ENCODE measurements at regions not wholly inside any gene's neighbourhood (a gene's known extent, or its start where the extent isn't known, plus 50 kb on each side); places are given as distances from the start of the nearest gene placed in this dataset.

DNA sequence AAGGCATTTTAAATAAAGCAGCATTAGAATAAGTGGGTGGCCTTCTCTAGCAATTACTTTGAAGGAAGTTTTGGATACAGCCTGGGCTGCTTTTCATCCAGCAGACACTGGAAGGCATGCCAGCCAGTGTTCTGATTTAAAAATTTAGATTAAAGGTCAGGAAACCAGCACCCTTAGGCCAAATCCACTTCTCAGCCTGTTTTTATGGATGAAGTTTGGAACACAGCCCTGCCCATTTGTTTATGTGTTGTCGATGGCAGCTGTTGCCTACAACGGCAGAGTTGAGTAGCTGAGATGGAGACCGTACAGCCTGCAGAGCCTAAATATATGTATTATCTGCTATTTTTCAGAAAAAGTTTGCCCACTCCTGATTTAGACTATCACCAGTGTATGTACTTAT is 313.6 kb upstream of the ACVR2A start:
- ChIA-PET CTCF (no interaction called here), POLR2A (no interaction called here)
- Histone ChIP-seq H3K4me3 (ENCODE audit: low read depth, low read length) (no peak overlapping the region), H3K9me3 (ENCODE audit: control insufficient read depth, insufficient read depth, low read depth, low read length) (no peaks in the 10 kb centered on the region), H3K4me1 (ENCODE audit: control insufficient read depth, insufficient read depth, low read length) (peaks cover 1% of the 10 kb centered on the region; the same call in 1 of the 2 replicates), H3K27ac (ENCODE audit: extremely low read depth, low read depth, low read length) (no peak overlapping the region), H3K36me3 (ENCODE audit: control insufficient read depth in 2 of 2, insufficient read depth in 1 of 2, low read length in 2 of 2) (no peaks in the 10 kb centered on the region)
- no peak for TF ChIP-seq ZNF184 (tag by site-specific recombination; IDR thresholded peaks at IDR 0.05)
- TF ChIP-seq, protein P1, sequence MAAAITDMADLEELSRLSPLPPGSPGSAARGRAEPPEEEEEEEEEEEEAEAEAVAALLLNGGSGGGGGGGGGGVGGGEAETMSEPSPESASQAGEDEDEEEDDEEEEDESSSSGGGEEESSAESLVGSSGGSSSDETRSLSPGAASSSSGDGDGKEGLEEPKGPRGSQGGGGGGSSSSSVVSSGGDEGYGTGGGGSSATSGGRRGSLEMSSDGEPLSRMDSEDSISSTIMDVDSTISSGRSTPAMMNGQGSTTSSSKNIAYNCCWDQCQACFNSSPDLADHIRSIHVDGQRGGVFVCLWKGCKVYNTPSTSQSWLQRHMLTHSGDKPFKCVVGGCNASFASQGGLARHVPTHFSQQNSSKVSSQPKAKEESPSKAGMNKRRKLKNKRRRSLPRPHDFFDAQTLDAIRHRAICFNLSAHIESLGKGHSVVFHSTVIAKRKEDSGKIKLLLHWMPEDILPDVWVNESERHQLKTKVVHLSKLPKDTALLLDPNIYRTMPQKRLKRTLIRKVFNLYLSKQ (tag by site-specific recombination; IDR thresholded peaks at IDR 0.05; ENCODE audit: borderline replicate concordance) = no peak
- no peak for TF ChIP-seq ZNF24 (tag by site-specific recombination; IDR thresholded peaks at IDR 0.05)
- no peak for TF ChIP-seq OVOL3 (tag by site-specific recombination; IDR thresholded peaks at IDR 0.05)
- no peak for TF ChIP-seq ZNF239 (tag by site-specific recombination; IDR thresholded peaks at IDR 0.05)
- no peak for TF ChIP-seq ZNF169 (tag by site-specific recombination; IDR thresholded peaks at IDR 0.05)
- no peak for TF ChIP-seq ZEB2 (tag by site-specific recombination; IDR thresholded peaks at IDR 0.05)
- TF ChIP-seq ZNF266 (tag by site-specific recombination; IDR thresholded peaks at IDR 0.05; ENCODE audit: low read depth) = no peak
- TF ChIP-seq HOXA7 (CRISPR knock-in tag; IDR thresholded peaks at IDR 0.05; ENCODE audit: borderline replicate concordance) = no peak
- TF ChIP-seq SP7 (tag by site-specific recombination; IDR thresholded peaks at IDR 0.05) = no peak
- TF ChIP-seq, protein P2, sequence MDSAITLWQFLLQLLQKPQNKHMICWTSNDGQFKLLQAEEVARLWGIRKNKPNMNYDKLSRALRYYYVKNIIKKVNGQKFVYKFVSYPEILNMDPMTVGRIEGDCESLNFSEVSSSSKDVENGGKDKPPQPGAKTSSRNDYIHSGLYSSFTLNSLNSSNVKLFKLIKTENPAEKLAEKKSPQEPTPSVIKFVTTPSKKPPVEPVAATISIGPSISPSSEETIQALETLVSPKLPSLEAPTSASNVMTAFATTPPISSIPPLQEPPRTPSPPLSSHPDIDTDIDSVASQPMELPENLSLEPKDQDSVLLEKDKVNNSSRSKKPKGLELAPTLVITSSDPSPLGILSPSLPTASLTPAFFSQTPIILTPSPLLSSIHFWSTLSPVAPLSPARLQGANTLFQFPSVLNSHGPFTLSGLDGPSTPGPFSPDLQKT (IDR thresholded peaks at IDR 0.05; ENCODE audit: borderline replicate concordance, low read depth, low read length) = no peak
- TF ChIP-seq ZNF544 (tag by site-specific recombination; IDR thresholded peaks at IDR 0.05) = no peak
- no peak for TF ChIP-seq KLF9 (tag by site-specific recombination; IDR thresholded peaks at IDR 0.05; ENCODE audit: low read depth)
- no peak for TF ChIP-seq ZNF571 (tag by site-specific recombination; IDR thresholded peaks at IDR 0.05)
- no peak for TF ChIP-seq ZNF433 (tag by site-specific recombination; IDR thresholded peaks at IDR 0.05; ENCODE audit: low read depth)
- no peak for TF ChIP-seq ZNF280D (tag by site-specific recombination; IDR thresholded peaks at IDR 0.05)
- no peak for TF ChIP-seq ZNF76 (tag by site-specific recombination; IDR thresholded peaks at IDR 0.05; ENCODE audit: borderline replicate concordance, low read depth)

DNA sequence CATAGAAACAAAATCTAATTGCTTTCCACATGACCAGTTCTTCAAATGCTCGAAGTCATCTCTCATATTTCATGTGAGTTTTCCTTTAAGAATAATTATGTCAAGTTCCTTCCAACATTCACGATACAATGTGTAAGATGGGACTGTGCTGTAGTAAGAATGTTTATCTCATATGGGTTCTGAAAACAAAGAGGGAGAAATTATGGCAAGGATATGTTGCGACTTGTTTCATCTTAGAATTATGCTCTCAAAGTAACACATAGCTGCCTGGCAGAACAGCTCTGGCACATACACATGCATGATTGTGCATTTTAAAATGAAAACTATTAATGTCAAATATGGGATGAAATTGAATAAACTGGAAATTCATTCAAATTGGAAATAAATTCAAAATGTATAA is 314.8 kb upstream of the ACVR2A start:
- CTCF ChIA-PET = interaction anchor here (0.6 to 0.7 kb wide), 2 partner anchors 35 to 171 kb away, joined by 4 read pairs; no protein-coding TSS in a partner anchor
- Histone ChIP-seq H3K36me3 (ENCODE audit: control insufficient read depth in 2 of 2, insufficient read depth in 1 of 2, low read length in 2 of 2) (no peaks in the 10 kb centered on the region), H3K4me3 (ENCODE audit: low read depth, low read length) (no peak overlapping the region), H3K27ac (ENCODE audit: extremely low read depth, low read depth, low read length) (no peak overlapping the region), H3K9me3 (ENCODE audit: control insufficient read depth, insufficient read depth, low read depth, low read length) (no peaks in the 10 kb centered on the region), H3K4me1 (ENCODE audit: control insufficient read depth, insufficient read depth, low read length) (no peaks in the 10 kb centered on the region)
- POLR2A ChIA-PET = no interaction called here
- no peak for TF ChIP-seq ZNF626 (tag by site-specific recombination; IDR thresholded peaks at IDR 0.05)
- no peak for TF ChIP-seq ZNF530 (tag by site-specific recombination; IDR thresholded peaks at IDR 0.05; ENCODE audit: low read depth)
- TF ChIP-seq ZNF596 (tag by site-specific recombination; IDR thresholded peaks at IDR 0.05) = no peak
- TF ChIP-seq ZBTB26 (tag by site-specific recombination; optimal IDR thresholded peaks at IDR 0.05) = no peak
- TF ChIP-seq ZNF521 (tag by site-specific recombination; IDR thresholded peaks at IDR 0.05) = no peak
- TF ChIP-seq, protein P3, sequence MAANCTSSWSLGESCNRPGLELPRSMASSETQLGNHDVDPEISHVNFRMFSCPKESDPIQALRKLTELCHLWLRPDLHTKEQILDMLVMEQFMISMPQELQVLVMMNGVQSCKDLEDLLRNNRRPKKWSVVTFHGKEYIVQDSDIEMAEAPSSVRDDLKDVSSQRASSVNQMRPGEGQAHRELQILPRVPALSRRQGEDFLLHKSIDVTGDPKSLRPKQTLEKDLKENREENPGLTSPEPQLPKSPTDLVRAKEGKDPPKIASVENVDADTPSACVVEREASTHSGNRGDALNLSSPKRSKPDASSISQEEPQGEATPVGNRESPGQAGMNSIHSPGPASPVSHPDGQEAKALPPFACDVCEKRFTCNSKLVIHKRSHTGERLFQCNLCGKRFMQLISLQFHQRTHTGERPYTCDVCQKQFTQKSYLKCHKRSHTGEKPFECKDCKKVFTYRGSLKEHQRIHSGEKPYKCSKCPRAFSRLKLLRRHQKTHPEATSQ (tag by site-specific recombination; IDR thresholded peaks at IDR 0.05) = no peak
- TF ChIP-seq, protein P2 (IDR thresholded peaks at IDR 0.05; ENCODE audit: borderline replicate concordance, low read depth, low read length) = no peak
- no peak for TF ChIP-seq ZBTB17 (tag by site-specific recombination; IDR thresholded peaks at IDR 0.05)
- TF ChIP-seq ZSCAN16 (tag by site-specific recombination; IDR thresholded peaks at IDR 0.05) = no peak

Data from HEK293 (cell line).